MM.1S (cell line): ENCODE measurements at regions not wholly inside any gene's neighbourhood (a gene's known extent, or its start where the extent isn't known, plus 50 kb on each side); places are given as distances from the start of the nearest gene placed in this dataset.

Experiments used
- DNase-seq: peaks from one replicate; pipeline ENCODE4 v3.0.0-alpha.2; 2015
- H2AFZ ChIP-seq: fragments of 300-600 bp; sonication (generic); 2 replicates; pipeline ENCODE4 v1.6.0; 2016; ENCODE audit warnings: antibody characterized with exemption, low read length
- H3F3A ChIP-seq: fragments of 300-600 bp; sonication (generic); 2 replicates; pipeline ENCODE4 v1.6.1; 2016; ENCODE audit warnings: mild to moderate bottlenecking, antibody characterized with exemption, low read length, moderate library complexity, mixed read lengths; ENCODE audit not compliant: insufficient read depth
- H3K27ac ChIP-seq: fragments of 300-600 bp; sonication (generic); 2 replicates; pipeline ENCODE4 v1.5.1; 2016; ENCODE audit warnings: mild to moderate bottlenecking, low read length
- H3K27me3 ChIP-seq: fragments of 300-600 bp; sonication (generic); replicated peaks from 2 replicates; pipeline ENCODE4 v1.6.0; 2016; ENCODE audit warnings: low read length; ENCODE audit not compliant: insufficient read depth
- H3K36me3 ChIP-seq: fragments of 300-600 bp; sonication (generic); replicated peaks from 2 replicates; pipeline ENCODE4 v1.6.1; 2016; ENCODE audit warnings: mild to moderate bottlenecking, low read length, mixed read lengths; ENCODE audit not compliant: insufficient read depth
- H3K4me1 ChIP-seq: fragments of 300-600 bp; sonication (generic); 2 replicates; pipeline ENCODE4 v1.6.1; 2016; ENCODE audit warnings: low read length, mixed read lengths
- H3K4me2 ChIP-seq: fragments of 300-600 bp; sonication (generic); 2 replicates; pipeline ENCODE4 v1.6.0; 2016; ENCODE audit warnings: low read depth, low read length
- H3K4me3 ChIP-seq: fragments of 300-600 bp; sonication (generic); 2 replicates; pipeline ENCODE4 v1.5.1; 2016; ENCODE audit warnings: low read length, mixed read lengths
- H3K79me2 ChIP-seq: fragments of 300-600 bp; sonication (generic); 2 replicates; pipeline ENCODE4 v1.6.1; 2016; ENCODE audit warnings: mixed run types, low read length, mixed read lengths
- H3K9ac ChIP-seq: fragments of 300-600 bp; sonication (generic); 2 replicates; pipeline ENCODE4 v1.6.1; 2016; ENCODE audit warnings: low read length, mixed read lengths
- H3K9me2 ChIP-seq: fragments of 300-600 bp; sonication (generic); replicated peaks from 2 replicates; pipeline ENCODE4 v1.6.1; 2016; ENCODE audit warnings: mild to moderate bottlenecking, low read length, mixed read lengths; ENCODE audit not compliant: insufficient read depth
- H3K9me3 ChIP-seq: fragments of 300-600 bp; sonication (generic); replicated peaks from 2 replicates; pipeline ENCODE4 v1.6.1; 2016; ENCODE audit warnings: mild to moderate bottlenecking, low read length, mixed read lengths; ENCODE audit not compliant: insufficient read depth
- H4K20me1 ChIP-seq: fragments of 300-600 bp; sonication (generic); 2 replicates; pipeline ENCODE4 v1.6.1; 2016; ENCODE audit warnings: mild to moderate bottlenecking, low read length, moderate library complexity, mixed read lengths; ENCODE audit not compliant: insufficient read depth
- CTCF ChIP-seq: fragments of 300-600 bp; sonication (generic); IDR thresholded peaks from 2 replicates; pipeline ENCODE4 v1.5.1; 2016; ENCODE audit warnings: antibody characterized with exemption, low read length, mixed read lengths
- EZH2 ChIP-seq: fragments of 300-600 bp; sonication (generic); optimal IDR thresholded peaks from 2 replicates; pipeline ENCODE3; 2017; ENCODE audit warnings: low read depth, mild to moderate bottlenecking, antibody characterized with exemption, low read length, mixed read lengths
- EZH2phosphoT487 ChIP-seq: fragments of 300-600 bp; sonication (generic); IDR thresholded peaks from 2 replicates; pipeline ENCODE4 v1.6.1; 2018; ENCODE audit warnings: antibody characterized with exemption, low read length

DNA sequence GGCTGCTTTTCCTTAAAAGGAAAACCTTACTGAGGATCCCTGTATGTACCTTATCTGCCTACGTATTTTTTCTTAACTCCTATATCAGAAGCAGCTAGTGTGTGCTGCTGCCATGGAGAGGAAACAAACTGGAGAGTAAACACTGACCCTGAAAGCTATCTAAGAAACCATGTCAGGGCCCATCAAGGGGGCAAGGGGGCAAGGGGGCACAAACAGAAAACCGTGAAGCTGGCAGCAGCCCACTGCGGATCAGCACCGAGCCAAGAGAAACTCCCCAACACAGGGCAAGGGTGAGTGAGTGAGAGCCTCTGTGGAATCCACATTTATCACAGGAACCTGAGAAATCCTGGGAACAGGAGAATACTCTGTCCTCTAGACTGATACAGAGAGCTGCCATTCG, 1204.2 kb downstream of the PCDH18 start:
- H2AFZ ChIP-seq: no peak overlapping the region
- TF ChIP-seq EZH2phosphoT487: no peak
- no peak for TF ChIP-seq CTCF
- no peak for TF ChIP-seq EZH2

GRCh38 chr4:136320465-136320813, 1211.9 kb downstream of the PCDH18 start:
- Histone ChIP-seq H3F3A (no peaks in the 10 kb centered on the region), H3K27me3 (no peaks in the 10 kb centered on the region), H2AFZ (no peak overlapping the region), H3K36me3 (no peaks in the 10 kb centered on the region), H3K4me3 (no peak overlapping the region), H3K9ac (no peak overlapping the region), H3K9me2 (no peaks in the 10 kb centered on the region), H3K27ac (no peak overlapping the region), H3K4me2 (no peak overlapping the region), H3K79me2 (no peaks in the 10 kb centered on the region), H4K20me1 (no peaks in the 10 kb centered on the region), H3K9me3 (no peaks in the 10 kb centered on the region), H3K4me1 (no peaks in the 10 kb centered on the region)
- DNase-seq: no peak
- TF ChIP-seq EZH2: no peak
- no peak for TF ChIP-seq EZH2phosphoT487
- no peak for TF ChIP-seq CTCF

More for the DNA sequence above, 1204.2 kb downstream of the PCDH18 start:
- Histone ChIP-seq H3K4me1 (no peaks in the 10 kb centered on the region), H3F3A (no peaks in the 10 kb centered on the region), H4K20me1 (no peaks in the 10 kb centered on the region), H3K4me2 (no peak overlapping the region), H3K9ac (no peak overlapping the region), H3K4me3 (no peak overlapping the region), H3K27me3 (no peaks in the 10 kb centered on the region), H3K79me2 (no peaks in the 10 kb centered on the region), H3K9me2 (no peaks in the 10 kb centered on the region), H3K27ac (no peak overlapping the region), H3K36me3 (no peaks in the 10 kb centered on the region), H3K9me3 (no peaks in the 10 kb centered on the region)
- DNase-seq: no peak

- Histone ChIP-seq H3K9ac (no peak overlapping the region), H3K4me3 (no peak overlapping the region), H4K20me1 (no peaks in the 10 kb centered on the region), H3K27ac (no peak overlapping the region), H3K79me2 (no peaks in the 10 kb centered on the region), H3K4me2 (no peak overlapping the region), H3K36me3 (no peaks in the 10 kb centered on the region), H3F3A (no peaks in the 10 kb centered on the region), H3K9me2 (no peaks in the 10 kb centered on the region), H3K9me3 (no peaks in the 10 kb centered on the region), H3K27me3 (no peaks in the 10 kb centered on the region), H3K4me1 (no peaks in the 10 kb centered on the region), H2AFZ (no peak overlapping the region)
- TF ChIP-seq CTCF: no peak
- TF ChIP-seq EZH2phosphoT487: no peak
- no peak for DNase-seq
Measured at GRCh38 chr4:136319789-136320464, 1212.4 kb downstream of the PCDH18 start.
